ENCODE measurements at regions not wholly inside any gene's neighbourhood (a gene's known extent, or its start where the extent isn't known, plus 50 kb on each side); places are given as distances from the start of the nearest gene placed in this dataset.

DNA sequence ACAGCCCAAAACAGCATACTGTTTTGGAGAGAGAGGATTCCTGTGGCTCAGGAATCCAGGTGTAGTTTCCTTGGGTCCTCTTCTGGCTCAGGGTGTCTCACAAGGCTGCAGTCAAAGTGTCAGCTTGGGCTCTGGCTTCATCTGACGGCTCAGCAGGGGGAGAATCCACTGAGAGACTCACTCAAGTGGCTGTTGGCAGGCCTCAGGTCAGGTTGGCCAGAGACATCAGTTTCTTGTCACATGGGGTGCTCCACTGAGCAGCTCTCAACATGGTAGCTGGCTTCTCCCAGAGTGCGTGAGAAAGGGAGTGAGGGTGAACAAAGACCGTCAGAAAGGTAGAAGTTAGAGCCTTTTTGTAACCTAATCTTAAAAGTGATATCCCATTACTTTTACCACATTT, 168.4 kb downstream of the SOCS6 start:
- TF ChIP-seq POLR2AphosphoS5 (IDR thresholded peaks at IDR 0.05; ENCODE audit: low read depth, low read length) (no peak), POLR2A (IDR thresholded peaks at IDR 0.05; ENCODE audit: low read depth, low read length) (no peak), TAF1 (IDR thresholded peaks at IDR 0.05; ENCODE audit: low read depth, low read length) (no peak), SPI1 (IDR thresholded peaks at IDR 0.05; ENCODE audit: low read depth, low read length) (no peak), PAX5 (IDR thresholded peaks at IDR 0.05; ENCODE audit: insufficient read depth, low read length, severe bottlenecking) (no peak)

All from GM12891 (cell line).